NB4 (cell line): ENCODE measurements at regions not wholly inside any gene's neighbourhood (a gene's known extent, or its start where the extent isn't known, plus 50 kb on each side); places are given as distances from the start of the nearest gene placed in this dataset.

Source experiments
- CTCF ChIP-seq: IDR thresholded peaks from one replicate; pipeline ENCODE4 v1.5.1; 2012; ENCODE audit warnings: low read depth, low read length
- POLR2A ChIP-seq: IDR thresholded peaks from 2 replicates; pipeline ENCODE4 v1.6.1; 2011; ENCODE audit warnings: mild to moderate bottlenecking; ENCODE audit not compliant: insufficient read length; ENCODE audit errors: extremely low read depth

- TF ChIP-seq CTCF (no peak), POLR2A (no peak)
Measured at GRCh38 chr2:71887196-71887595, 260.5 kb downstream of the CYP26B1 start.
